ENCODE measurements at regions not wholly inside any gene's neighbourhood (a gene's known extent, or its start where the extent isn't known, plus 50 kb on each side); places are given as distances from the start of the nearest gene placed in this dataset.

- TF ChIP-seq SCRT2 (tag by site-specific recombination; IDR thresholded peaks at IDR 0.05) = peak; percentile 74
- no peak for TF ChIP-seq ZNF146 (tag by site-specific recombination; IDR thresholded peaks at IDR 0.05)
Measured at GRCh38 chr10:62466590-62466989, 92.4 kb downstream of the ZNF365 start (continued).

- Histone ChIP-seq H3K9me3 (ENCODE audit: control insufficient read depth, insufficient read depth, low read depth, low read length) (no peaks in the 10 kb centered on the region), H3K4me1 (ENCODE audit: control insufficient read depth, insufficient read depth, low read length) (no peaks in the 10 kb centered on the region), H3K4me3 (ENCODE audit: low read depth, low read length) (no peak overlapping the region), H3K27ac (ENCODE audit: extremely low read depth, low read depth, low read length) (no peak overlapping the region), H3K36me3 (ENCODE audit: control insufficient read depth in 2 of 2, insufficient read depth in 1 of 2, low read length in 2 of 2) (no peaks in the 10 kb centered on the region)
- no peak for TF ChIP-seq ZNF639 (tag by site-specific recombination; IDR thresholded peaks at IDR 0.05)
- CTCF ChIA-PET = no interaction called here
- POLR2A ChIA-PET = no interaction called here
Measured at GRCh38 chr10:62467527-62467926, 93.4 kb downstream of the ZNF365 start.

GRCh38 chr10:62471711-62472110, 97.5 kb downstream of the ZNF365 start:
- Histone ChIP-seq H3K27ac (ENCODE audit: extremely low read depth, low read depth, low read length) (no peak overlapping the region), H3K36me3 (ENCODE audit: control insufficient read depth in 2 of 2, insufficient read depth in 1 of 2, low read length in 2 of 2) (no peaks in the 10 kb centered on the region), H3K4me1 (ENCODE audit: control insufficient read depth, insufficient read depth, low read length) (no peaks in the 10 kb centered on the region), H3K4me3 (ENCODE audit: low read depth, low read length) (no peak overlapping the region), H3K9me3 (ENCODE audit: control insufficient read depth, insufficient read depth, low read depth, low read length) (no peaks in the 10 kb centered on the region)
- no peak for TF ChIP-seq ZNF701 (tag by site-specific recombination; IDR thresholded peaks at IDR 0.05)
- no peak for TF ChIP-seq ZNF239 (tag by site-specific recombination; IDR thresholded peaks at IDR 0.05)
- no peak for TF ChIP-seq ZNF529 (tag by site-specific recombination; IDR thresholded peaks at IDR 0.05; ENCODE audit: insufficient replicate concordance)
- no peak for TF ChIP-seq ZNF398 (tag by site-specific recombination; IDR thresholded peaks at IDR 0.05)
- no peak for TF ChIP-seq ZNF202 (tag by site-specific recombination; IDR thresholded peaks at IDR 0.05; ENCODE audit: borderline replicate concordance)
- TF ChIP-seq KLF8 (tag by site-specific recombination; IDR thresholded peaks at IDR 0.05) = no peak
- TF ChIP-seq ZBTB20 (tag by site-specific recombination; IDR thresholded peaks at IDR 0.05) = no peak
- TF ChIP-seq PRDM4 (tag by site-specific recombination; IDR thresholded peaks at IDR 0.05) = no peak
- TF ChIP-seq TRIM28 (IDR thresholded peaks at IDR 0.05; ENCODE audit: borderline replicate concordance, low read length) = no peak
- no peak for TF ChIP-seq AEBP2 (tag by site-specific recombination; IDR thresholded peaks at IDR 0.05; ENCODE audit: borderline replicate concordance)
- no peak for TF ChIP-seq ZSCAN16 (tag by site-specific recombination; IDR thresholded peaks at IDR 0.05)
- CTCF ChIA-PET = no interaction called here
- POLR2A ChIA-PET = no interaction called here
